ENCODE measurements at regions not wholly inside any gene's neighbourhood (a gene's known extent, or its start where the extent isn't known, plus 50 kb on each side); places are given as distances from the start of the nearest gene placed in this dataset.

- no peak for TF ChIP-seq CTCF (conservative IDR thresholded peaks at IDR 0.05; ENCODE audit: low read depth, low read length)
- no peak for DNase-seq (ENCODE audit: low read depth)
- no peak overlapping the region for H3K4me3 ChIP-seq (ENCODE audit: low read depth, low read length)
These were observed 144.3 kb upstream of the PRMT6 start for GRCh38 chr1:106912131-106912530.

- no peak for TF ChIP-seq CTCF (conservative IDR thresholded peaks at IDR 0.05; ENCODE audit: low read depth, low read length)
- no peak overlapping the region for H3K4me3 ChIP-seq (ENCODE audit: low read depth, low read length)
- DNase-seq (ENCODE audit: low read depth), result peak; percentile 56
These were observed 135.3 kb upstream of the PRMT6 start for GRCh38 chr1:106921186-106921585.

- peak overlapping the region; percentile 47 for H3K4me3 ChIP-seq (ENCODE audit: low read depth, low read length)
- DNase-seq (ENCODE audit: low read depth), result peak; percentile 42
- no peak for TF ChIP-seq CTCF (conservative IDR thresholded peaks at IDR 0.05; ENCODE audit: low read depth, low read length)
These were observed 132.1 kb upstream of the PRMT6 start for GRCh38 chr1:106924360-106924759.

- H3K4me3 ChIP-seq (ENCODE audit: low read depth, low read length), result no peak overlapping the region
- no peak for DNase-seq (ENCODE audit: low read depth)
- TF ChIP-seq CTCF (conservative IDR thresholded peaks at IDR 0.05; ENCODE audit: low read depth, low read length), result no peak
These were observed 130.7 kb upstream of the PRMT6 start for GRCh38 chr1:106925750-106926149.

GRCh38 chr1:106926803-106927582 is 129.5 kb upstream of the PRMT6 start:
- no peak for TF ChIP-seq CTCF (conservative IDR thresholded peaks at IDR 0.05; ENCODE audit: low read depth, low read length)
- H3K4me3 ChIP-seq (ENCODE audit: low read depth, low read length), result no peak overlapping the region
- DNase-seq (ENCODE audit: low read depth), result peak; percentile 5

GRCh38 chr1:106937104-106937503 is 119.4 kb upstream of the PRMT6 start:
- DNase-seq (ENCODE audit: low read depth), result peak; percentile 92
- TF ChIP-seq CTCF (conservative IDR thresholded peaks at IDR 0.05; ENCODE audit: low read depth, low read length), result no peak
- no peak overlapping the region for H3K4me3 ChIP-seq (ENCODE audit: low read depth, low read length)

GRCh38 chr1:106944721-106945120 is 111.8 kb upstream of the PRMT6 start:
- H3K4me3 ChIP-seq (ENCODE audit: low read depth, low read length), result no peak overlapping the region
- peak; percentile 67 for DNase-seq (ENCODE audit: low read depth)
- TF ChIP-seq CTCF (conservative IDR thresholded peaks at IDR 0.05; ENCODE audit: low read depth, low read length), result no peak

Measured in choroid plexus epithelial cell (primary cell).